HG02884 (cell line): ENCODE measurements at regions not wholly inside any gene's neighbourhood (a gene's known extent, or its start where the extent isn't known, plus 50 kb on each side); places are given as distances from the start of the nearest gene placed in this dataset.
A peak's percentile ranks its signal among the peaks of the same experiment; 100 is the strongest.
"Not testable (repeated sequence)": the region's sequence is repeated elsewhere in the genome, so short reads cannot be mapped to it uniquely, and the experiment has no call there.

ENCODE experiments used
- ATAC-seq: cut with Tn5 transposase; IDR thresholded peaks from one replicate; pipeline ENCODE4 v1.9.1; 2021; ENCODE audit warnings: mild to moderate bottlenecking, moderate library complexity; ENCODE audit not compliant: unreplicated experiment

- no peak for ATAC-seq
Observed at GRCh38 chr1:172795741-172796140, 136.8 kb downstream of the FASLG start.

- ATAC-seq, result not testable (repeated sequence)
Observed at GRCh38 chr1:172799804-172800203, 140.9 kb downstream of the FASLG start.

GRCh38 chr1:172801771-172802322, 142.9 kb downstream of the FASLG start:
- ATAC-seq, result no peak

- ATAC-seq, result no peak
Observed at GRCh38 chr1:172809750-172810149, 150.8 kb downstream of the FASLG start.

GRCh38 chr1:172810480-172811175, 151.7 kb downstream of the FASLG start:
- no peak for ATAC-seq

GRCh38 chr1:172811694-172812093, 152.8 kb downstream of the FASLG start:
- no peak for ATAC-seq

- ATAC-seq, result no peak
Observed at GRCh38 chr1:172812118-172812517, 153.2 kb downstream of the FASLG start.

GRCh38 chr1:172813330-172813729, 154.4 kb downstream of the FASLG start:
- no peak for ATAC-seq

GRCh38 chr1:172814428-172814827, 155.5 kb downstream of the FASLG start:
- ATAC-seq, result no peak

- no peak for ATAC-seq
Observed at GRCh38 chr1:172815740-172816139, 156.8 kb downstream of the FASLG start.

- peak; percentile 90 for ATAC-seq
Observed at GRCh38 chr1:172818841-172819527, 160.1 kb downstream of the FASLG start.

GRCh38 chr1:172820475-172821158, 161.7 kb downstream of the FASLG start:
- ATAC-seq, result no peak

- no peak for ATAC-seq
Observed at GRCh38 chr1:172821609-172822274, 162.8 kb downstream of the FASLG start.

GRCh38 chr1:172822886-172823285, 164.0 kb downstream of the FASLG start:
- ATAC-seq, result no peak

GRCh38 chr1:172823534-172823933, 164.6 kb downstream of the FASLG start:
- ATAC-seq, result no peak

GRCh38 chr1:172824209-172824608, 165.3 kb downstream of the FASLG start:
- no peak for ATAC-seq

GRCh38 chr1:172826096-172826741, 167.3 kb downstream of the FASLG start:
- no peak for ATAC-seq

- no peak for ATAC-seq
Observed at GRCh38 chr1:172827301-172827700, 168.4 kb downstream of the FASLG start.

GRCh38 chr1:172827841-172828240, 168.9 kb downstream of the FASLG start:
- ATAC-seq, result no peak

- ATAC-seq, result no peak
Observed at GRCh38 chr1:172832006-172832725, 173.3 kb downstream of the FASLG start.
